Stimulated activated CD8-positive, alpha-beta memory T cell treated with anti-CD3 and anti-CD28 coated beads, Interleukin-15, amount 100 ng/mL, for 4 hours (primary cell): ENCODE measurements at regions not wholly inside any gene's neighbourhood (a gene's known extent, or its start where the extent isn't known, plus 50 kb on each side); places are given as distances from the start of the nearest gene placed in this dataset.
"Not testable (repeated sequence)": the region's sequence is repeated elsewhere in the genome, so short reads cannot be mapped to it uniquely, and the experiment has no call there.

Source experiments
- DNase-seq, 2 donors: peaks; one replicate each; pipeline ENCODE4 v3.0.0-alpha.2; 2020; ENCODE audit warnings: low read depth in 2 of 2

DNA sequence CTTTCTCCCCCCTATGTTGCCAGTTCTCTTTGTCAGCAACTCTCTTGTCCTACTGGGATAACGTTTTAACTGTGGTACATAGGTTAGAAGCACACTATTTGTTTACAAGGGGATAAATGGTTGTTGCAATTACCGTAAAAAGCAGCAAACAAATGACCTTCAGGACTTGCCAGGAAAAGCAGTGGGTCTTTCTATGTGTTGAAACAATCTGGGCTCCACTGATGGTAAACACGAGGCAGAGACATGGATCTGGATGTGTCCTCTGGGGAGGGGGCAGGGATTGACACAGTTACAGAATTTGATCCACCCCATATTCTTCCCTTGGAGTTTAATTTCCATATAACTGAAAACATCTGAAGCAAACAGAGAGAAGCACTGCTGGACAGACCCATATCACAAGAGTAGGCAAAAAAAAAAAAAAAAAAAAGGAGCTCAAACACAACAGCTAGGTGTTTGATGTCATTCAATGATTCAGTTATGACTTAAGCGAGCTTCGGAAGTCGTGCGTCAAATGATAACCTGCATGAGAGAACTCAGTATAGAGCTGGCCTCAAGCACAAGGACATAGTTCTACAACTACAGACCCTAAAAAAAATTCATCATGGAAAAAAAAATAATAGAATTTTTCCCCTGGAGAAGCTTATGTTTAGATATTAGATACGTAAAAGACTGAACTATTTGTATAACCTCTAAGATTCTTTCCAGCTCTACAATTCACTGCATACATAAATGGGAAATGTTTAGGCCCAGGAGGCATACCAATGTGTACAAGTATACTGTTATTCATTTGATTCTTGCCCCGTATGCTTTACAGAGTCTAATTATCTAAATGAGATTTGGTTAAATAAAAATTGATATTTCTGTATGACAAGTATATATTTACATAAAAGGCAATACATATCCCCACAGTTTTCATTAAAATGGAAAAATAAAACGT is 127.7 kb downstream of the ALDH8A1 start:
- no peak for DNase-seq

DNA sequence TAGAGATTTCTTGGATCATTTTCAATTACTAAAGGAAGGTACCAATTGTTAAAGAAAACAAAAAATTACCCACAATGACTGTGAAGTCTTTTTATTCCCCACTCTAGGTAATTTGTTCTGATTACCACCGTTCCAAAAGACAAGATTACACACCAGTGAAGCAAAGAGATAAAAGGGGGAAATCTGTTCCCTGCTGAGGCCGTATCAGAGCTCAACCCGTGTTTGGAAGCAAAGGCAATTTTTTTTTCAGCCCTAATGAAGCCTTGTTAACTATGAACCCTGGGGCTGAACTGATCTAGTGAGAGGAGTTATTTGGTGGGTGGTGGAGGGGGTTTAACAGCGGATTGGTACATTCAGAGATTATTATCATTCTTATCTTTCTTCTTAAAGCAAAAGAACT is 128.5 kb downstream of the ALDH8A1 start:
- DNase-seq = no peak

DNA sequence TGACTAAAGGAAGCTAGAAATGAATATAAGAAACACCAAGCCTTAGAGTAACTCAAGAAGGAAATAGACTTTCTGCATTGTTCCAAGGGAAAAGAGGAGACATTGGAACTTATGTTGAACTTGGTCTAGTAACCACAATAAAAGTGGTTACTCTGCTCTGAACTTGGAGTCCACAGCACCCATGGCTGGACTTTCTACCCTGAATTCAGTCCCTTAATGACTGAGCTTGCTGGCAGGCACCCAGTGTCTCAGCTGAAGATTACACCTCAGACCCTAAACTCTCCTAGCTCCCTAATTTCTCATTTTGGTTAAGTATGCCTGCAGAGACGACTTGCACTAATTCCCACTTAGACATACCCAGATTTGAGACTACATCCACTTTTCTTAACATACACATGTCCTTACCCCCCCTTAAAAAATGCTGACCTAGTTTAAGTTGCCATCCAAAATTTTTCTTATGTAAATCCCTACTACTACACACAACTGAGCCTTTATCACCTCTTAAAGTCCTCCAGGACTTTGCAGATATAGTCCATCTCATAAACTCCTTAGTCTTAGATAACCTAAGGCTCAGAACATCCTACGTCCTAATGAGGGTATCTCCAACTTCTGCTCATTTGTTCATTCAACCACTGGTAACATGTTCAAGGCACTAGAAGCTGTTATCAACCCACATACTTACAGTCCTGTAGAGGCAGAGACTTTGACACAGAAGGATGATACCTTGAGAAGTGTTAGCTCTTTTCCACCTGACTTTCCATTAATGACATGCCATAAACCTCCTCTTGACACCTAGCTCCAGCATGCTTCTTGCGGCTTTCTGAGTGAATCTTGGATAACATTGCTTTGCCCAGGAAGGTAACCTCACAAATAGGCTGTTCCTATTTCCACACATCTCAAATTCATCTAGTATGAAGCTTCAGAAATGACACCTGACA is 129.8 kb downstream of the ALDH8A1 start:
- DNase-seq = no peak

DNA sequence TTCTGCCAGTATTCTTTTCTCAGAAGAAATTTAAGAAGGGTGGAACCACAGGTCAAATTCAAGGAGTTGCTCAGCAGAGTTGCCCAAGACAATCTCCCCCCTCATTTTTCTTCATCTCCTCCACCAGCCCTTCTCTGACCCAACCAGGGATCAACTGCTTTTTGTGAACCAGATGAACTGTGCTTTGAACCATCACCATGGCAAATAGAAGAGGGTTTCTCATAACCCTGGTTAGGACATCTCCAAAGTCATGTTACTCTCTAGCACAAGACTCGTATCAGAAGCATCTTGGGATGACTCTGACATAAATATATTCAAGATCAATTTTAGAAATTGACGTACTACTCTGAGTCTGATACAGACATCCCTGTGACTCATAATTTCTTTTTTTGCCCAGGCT is 130.7 kb downstream of the ALDH8A1 start:
- DNase-seq = no peak

DNA sequence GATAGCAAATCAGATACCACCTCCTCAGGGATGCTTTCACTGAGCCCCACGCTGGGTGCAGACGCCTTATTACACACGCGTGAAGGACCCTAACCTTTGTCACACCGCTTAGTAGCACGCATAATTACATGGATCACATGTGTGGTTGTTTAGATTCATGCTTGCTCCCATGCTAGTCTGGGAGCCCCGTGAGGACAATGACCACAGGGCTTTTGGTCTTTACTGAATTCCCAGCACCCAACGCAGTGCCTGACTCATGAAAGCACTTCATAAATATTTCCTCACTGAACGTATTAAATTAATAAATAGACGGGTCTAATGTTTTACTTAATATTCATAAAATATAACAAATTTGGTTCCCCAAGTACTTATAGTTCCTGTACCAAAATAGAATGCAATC is 132.5 kb downstream of the ALDH8A1 start:
- no peak for DNase-seq

DNA sequence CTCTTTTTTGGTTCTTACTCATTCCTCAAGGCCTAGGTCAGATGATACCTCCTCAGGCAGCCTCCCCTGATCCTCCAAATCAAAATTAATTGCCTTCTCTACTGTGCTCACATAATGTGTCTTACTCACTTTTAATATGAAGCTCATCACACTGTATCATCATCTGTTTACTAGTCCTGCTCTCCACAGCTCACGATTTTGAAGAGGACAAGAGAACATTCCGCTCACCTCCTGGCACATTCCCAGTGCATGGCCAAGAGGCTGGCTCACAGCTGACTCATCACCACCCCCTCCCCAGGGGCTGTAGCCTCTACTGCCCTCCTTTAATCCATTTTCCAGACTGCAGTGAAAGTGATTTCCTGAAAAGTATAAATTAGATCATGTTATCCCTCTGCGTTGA is 133.1 kb downstream of the ALDH8A1 start:
- DNase-seq = no peak

DNA sequence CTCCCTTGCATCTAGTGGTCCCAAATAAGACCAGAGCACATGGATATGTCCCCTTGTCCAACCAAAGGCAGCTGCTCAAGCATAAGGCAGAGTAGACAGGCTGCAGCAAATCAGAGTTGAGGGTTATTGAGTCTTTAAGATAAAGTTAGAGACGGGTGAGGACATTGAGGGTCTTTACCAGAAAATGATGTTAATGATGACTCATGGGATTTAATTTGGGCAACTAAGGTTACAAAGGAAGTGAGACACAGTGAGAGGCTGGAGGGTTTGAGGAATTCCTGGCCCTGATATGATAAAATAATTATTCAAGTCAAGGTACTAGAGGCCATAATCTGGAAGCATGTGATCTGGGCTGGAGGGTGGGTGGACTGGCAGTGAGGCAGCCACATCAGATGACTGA is 133.6 kb downstream of the ALDH8A1 start:
- no peak for DNase-seq

DNA sequence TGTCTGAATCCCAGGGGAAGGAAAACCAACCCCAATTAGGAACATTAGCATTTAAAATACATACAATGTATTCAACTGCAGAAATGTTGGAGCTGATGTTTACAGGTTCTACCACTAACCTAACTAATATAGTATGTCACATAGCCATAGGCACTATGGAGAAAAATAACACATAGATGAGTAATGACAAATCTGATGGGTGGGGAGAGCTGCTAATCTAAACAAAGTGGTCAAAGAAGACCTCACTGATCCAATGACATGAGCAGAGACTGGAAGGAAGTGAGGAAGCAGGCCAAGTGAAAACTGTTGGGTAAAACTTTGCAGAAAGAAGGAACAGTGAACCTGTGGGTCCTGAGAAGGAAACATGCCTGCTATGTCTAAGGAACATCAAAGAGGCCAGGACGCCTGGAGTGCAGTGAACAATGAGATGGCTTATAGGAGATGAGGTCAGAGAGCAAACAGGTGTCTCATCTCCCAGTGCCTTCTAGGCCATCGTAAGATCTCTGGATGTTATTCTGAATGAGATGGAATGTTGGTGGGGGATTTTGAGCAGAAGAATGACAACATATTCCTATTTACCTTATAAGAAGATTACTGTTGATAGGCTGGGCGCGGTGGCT is 135.7 kb downstream of the ALDH8A1 start:
- DNase-seq = no peak

DNA sequence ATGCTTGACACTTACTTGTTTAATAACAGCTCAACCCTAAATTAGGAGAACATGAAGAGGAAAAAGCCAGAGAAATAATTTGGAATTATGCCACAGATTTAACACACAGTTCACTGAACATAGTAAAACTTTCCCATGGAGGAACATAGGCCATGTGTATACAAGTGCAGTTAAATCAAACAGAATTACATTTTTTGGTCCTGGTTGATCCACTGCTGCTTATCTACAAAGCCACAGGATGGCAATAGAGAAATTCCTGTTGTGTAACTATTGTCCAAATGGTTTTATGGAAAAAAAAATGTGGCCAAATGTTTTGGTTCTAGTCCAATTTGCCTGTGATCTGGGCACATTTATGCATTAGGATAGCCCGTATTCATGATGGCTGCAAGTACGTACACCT is 136.8 kb downstream of the ALDH8A1 start:
- DNase-seq = no peak

DNA sequence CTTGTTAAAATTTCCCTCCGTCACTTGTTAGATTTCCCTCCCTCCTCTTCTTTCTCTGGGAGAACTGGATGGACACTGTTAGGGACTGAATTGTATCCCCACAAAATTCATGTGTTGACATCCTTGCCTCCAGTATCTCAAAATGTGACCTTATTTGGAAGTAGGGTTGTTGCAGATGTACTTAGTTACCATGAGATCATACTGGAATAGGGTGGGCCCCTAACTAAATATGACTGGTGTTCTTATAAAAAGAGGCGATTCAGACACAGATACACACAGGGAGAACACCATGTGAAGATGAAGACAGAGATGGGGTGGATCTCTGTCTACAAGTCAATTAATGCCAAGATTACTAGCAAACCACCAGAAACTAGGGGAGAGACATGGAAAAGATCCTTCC is 139.5 kb downstream of the ALDH8A1 start:
- DNase-seq = no peak

DNA sequence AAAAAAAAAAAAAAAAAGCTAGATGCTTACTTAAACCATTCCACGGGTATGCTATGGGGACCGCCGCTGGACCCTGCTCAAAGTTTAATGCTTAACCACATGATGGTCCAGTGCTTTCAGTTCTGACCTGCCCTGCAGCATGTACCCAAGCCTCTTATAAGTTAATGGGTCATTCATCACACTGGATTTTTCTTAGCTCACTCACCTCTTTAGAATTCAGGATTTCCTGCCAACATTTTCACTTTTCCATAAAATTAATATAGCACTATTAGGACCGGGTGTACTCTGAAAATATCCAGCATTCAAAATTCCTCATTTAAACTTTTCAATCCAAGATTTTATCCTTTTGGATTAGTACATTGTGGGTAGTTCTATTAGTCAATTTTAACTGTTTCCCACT is 140.8 kb downstream of the ALDH8A1 start:
- DNase-seq = no peak

DNA sequence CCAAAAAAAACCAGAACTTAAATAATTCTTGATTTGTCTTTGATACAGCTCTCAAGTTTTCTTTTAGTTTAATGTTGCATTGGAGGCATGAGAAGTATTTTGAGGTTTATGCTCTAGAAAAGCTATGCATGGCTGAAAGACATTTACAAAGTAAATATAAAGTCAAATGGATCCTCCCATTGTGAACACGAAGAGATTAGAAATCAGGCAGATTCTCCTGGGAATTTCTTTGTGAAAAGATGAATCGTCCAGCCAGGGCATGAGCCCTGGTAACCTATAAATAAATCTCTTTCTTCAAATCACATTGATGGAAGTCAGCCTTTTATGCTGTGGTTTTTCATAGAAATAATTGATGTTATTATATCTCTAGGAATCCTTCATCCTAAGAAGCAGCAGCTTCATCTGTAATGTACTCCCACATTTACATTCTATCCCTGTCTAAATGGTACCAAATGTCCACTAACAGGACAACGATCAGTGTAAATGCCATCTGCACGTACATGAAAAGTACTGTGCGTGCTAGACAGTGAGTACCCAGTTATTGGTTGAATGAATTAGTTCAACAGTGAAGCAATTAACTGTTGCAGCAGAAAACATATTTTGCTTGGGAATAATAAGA is 143.6 kb downstream of the ALDH8A1 start:
- DNase-seq = no peak

DNA sequence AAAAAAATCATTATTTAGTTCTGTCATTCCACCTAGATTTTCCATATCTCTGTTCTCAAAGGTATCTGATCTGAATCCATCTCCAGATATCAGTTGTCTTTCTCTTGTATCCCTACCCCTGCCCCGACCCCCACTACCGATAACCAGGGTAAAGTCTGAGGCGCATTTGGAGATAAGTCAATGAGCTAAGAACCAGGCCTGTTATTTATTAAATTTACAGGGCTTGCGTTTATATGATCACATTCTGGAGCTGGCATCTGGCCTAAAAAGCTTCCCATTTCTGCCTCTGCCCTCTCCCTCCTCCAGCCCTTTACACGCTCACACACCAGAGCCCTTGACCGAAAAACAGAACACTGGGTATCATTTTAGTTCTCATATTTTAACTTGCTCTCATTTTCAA is 144.7 kb downstream of the ALDH8A1 start:
- DNase-seq = no peak

DNA sequence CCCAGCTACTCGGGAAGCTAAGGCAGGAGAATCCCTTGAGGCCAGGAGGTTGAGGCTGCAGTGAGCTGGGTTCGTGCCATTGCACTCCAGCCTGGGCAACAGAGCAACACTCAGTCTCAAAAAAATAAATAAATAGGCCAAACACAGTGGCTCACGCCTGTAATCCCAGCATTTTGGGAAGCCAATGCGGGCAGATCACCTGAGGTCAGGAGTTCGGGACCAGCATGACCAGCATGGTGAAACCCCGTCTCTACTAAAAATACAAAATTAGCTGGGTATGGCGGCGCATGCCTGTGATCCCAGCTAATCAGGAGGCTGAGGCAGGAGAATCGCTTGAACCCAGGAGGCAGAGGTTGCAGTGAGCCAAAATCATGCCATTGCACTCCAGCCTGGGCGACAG is 145.6 kb downstream of the ALDH8A1 start:
- DNase-seq = not testable (repeated sequence)

DNA sequence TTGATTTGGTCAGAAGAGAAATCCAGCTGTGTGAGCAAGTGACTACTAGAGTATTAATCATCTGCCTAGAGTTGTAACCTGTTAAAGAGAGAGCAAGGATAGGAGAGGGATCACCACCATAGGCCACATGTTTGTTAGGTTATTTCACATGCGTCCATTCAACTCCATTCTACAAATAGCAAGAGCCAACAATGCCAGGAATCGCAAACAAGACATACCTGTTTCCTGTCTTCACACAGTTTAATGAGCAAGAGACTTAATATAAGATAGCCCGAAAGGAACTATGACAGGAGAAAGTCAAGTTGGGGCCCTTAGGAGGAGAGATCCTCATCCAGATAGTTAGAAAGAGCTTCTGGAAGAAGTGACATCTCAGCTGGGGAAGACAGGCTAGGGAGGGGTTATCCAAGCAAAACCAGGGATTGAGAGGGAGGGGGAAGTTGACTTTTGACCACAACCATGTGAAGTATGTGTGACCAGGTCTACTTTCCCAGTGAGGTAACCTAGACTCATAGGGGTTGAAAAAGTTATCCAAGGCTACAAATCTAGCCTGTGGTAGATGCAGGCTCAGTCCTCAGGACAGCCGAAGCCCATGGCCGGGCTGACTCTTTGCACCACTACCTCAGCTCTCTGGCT is 147.4 kb downstream of the ALDH8A1 start:
- DNase-seq = no peak

DNA sequence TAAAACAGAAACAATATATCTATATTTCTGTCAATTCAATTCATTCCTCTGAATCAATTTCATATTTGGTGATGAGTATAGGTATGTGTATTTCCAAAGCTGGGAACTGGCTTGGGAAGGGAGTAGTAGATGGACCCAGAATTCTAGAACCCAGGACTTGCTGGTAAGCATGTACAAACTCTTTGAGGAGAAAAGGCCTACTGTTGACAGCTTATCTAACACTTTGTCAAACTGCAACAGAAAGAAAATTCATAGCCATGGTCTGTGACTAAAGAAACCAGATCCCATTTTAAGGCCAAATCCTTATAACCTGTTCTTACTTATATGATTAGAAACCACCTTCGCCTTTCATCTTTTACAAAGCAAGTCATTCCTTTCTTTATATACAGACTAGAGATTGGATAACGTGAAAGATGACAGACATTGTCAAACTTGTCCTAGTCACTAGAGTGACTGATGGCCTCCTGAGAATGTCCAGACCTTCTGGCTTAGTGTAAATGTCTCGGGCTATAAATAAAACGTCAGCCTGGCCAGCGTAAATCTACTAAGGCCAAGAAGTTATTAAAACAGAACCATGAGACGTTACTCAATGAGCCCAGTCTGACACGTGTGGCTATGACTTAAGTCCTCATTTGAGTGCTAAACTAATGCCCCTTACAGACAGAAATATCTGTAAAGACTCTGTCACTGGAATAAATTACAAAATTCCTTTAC is 152.3 kb downstream of the ALDH8A1 start:
- DNase-seq = no peak

DNA sequence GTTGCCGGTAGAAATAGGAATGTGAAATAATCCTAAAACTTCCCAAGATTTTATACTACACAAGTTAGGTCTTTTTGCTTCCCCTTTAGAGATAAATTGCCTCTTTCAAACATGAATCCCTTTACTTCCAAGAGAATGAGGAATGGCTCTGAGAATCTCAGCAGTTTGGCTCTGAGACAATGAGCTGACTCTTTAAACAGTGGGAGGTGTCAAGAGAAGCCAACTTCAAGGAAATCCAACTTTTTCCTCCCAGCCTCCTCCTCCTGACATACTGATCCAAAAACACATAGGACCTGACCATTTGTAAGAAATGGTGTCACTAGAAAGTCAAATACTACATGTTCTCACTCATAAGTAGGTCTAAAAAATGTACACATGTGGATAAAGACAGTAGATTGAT is 154.2 kb downstream of the ALDH8A1 start:
- DNase-seq = no peak

DNA sequence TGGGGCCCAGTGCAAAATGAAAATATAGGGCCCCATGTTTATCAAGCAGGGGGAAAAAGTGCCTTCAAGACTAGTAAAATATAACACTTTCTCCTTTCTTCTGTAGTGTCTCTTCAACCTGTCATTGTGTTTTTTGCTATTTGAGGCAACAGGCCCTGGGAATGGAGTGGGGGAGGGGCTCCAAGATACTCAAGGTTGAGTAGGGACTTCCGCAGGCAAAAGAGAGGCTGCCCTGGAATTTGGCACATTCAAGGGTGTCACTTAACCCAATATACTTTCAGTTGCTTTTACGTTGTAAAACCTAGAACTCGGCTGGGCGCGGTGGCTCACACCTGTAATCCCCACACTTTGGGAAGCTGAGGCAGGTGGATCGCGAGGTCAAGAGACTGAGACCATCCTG is 154.9 kb downstream of the ALDH8A1 start:
- no peak for DNase-seq

DNA sequence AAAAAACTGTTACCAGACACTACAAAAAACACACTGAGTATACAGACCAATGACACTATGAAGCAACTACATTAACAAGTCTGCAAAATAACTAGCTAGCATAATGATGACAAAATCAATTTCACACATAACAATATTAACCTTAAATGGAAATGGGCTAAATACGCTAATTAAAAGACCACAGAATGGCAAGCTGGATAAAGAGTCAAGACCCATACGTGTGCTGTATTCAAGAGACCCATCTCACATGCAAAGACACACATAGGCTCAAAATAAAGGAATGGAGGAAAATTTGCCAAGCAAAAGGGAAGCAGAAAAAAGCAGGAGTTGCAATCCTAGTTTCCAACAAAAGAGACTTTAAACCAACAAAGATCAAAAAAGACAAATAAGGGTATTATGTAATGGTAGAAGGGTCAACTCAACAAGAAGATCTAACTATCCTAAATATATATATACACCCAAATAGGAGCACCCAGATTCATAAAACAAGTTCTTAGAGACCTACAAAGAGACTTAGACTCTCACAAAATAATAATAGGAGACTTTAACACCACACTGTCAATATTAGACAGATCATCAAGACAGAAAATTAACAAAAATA is 158.6 kb downstream of the ALDH8A1 start:
- not testable (repeated sequence) for DNase-seq

DNA sequence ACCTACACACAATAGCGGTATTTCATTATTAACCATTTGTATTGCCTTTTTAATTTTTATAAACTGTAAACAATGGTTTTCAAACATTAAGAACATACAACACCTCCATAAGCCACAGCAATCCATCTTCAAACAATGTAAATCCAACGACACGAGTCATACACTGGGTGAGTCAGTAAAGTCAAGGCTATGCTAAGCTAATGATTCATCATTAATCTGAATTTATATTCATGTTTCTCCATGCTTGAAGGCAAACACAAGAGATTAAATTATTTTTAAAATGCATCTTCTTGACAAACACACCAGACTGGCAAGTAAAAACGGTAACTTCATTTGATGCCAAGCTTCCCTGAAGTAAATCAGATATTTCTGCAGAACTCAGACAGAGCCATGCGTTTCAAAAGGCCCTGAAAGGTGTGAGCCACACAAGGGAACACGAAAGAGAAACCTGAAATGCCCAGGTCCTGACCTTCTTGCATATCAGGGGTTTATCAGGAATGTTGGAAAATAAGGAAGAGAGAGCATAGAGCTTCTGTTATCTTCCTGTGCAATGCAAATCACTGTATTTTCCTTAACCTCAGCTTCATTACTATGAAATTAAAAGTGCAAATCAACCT is 162.5 kb downstream of the ALDH8A1 start:
- no peak for DNase-seq
